NCI-H2029 treated with DMSO at 0.1 percent for 48 hours (cell line): ENCODE measurements at regions not wholly inside any gene's neighbourhood (a gene's known extent, or its start where the extent isn't known, plus 50 kb on each side); places are given as distances from the start of the nearest gene placed in this dataset.

ENCODE experiments used
- DNase-seq: peaks from one replicate; lab custom pipeline; 2025; lab: John Stamatoyannopoulos, UW

DNA sequence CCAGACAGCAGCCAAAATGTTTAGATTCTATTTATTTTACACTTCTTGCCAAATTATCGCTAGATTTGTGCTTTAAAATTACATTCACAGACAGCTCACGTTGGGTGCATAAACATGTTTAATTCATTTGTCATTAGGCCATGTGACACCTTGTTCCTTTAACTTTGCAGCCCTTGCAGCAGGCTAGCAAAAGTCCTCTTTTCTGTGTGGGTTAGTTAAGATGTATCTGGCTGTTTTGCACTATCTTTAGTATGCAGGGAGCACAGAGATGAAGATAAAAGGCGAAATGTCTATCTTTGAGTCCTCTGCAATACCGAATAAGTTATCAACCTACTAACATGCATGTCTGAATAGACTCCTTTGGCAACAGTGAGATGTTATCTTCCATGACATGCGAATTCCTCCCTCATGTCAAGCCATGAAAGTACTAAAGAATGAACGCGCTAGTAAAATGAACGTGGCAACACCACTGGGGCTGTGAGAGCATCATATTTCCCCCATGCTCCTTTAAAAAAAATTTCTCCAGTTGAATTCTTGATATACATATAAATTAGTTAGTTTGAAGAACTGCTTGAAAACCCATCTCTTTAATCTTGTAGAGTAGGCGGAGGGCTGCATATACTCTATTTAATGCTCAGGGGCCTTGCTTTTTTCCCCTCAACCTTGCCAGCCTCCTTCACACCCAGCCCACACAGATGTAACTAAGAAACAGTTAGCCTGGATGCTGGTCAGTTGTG is 620.4 kb upstream of the NR2F2 start:
- no peak for DNase-seq

DNA sequence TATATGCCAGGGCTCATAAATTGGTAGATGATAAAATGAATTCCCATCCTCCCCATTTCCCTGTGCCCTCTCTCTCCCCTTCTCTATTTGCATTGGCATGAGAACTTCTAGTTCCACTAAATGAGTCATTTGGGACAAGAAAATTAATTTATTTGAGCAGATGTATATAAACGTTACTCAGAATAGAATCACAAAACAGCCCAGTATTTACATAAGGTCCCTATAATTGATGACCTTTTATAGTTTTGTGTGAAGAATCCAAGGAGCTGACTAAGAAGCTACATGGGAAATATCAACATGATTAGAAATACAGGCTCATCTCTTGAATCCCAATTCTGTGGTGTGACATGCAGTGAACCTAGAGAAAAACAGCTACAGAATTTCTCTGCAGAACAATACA is 617.7 kb upstream of the NR2F2 start:
- DNase-seq, result no peak

DNA sequence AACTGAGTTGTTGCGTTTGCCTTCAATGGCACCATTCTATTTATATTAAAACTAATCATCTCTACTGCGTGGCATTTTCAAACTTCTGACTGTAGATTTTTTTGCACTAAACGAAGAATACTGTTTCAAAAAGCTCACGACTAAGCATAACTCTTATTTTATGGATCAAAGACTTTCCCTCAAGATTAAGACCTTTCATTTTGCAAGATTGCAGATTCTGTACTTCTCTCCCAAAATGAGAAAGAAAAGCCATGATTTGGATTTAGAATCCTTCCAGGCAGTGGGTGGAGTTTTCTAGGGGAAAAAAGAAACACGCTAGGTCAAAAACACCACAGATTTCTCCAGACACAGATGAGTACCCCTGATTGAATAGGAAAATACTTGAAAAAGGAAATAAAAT is 617.2 kb upstream of the NR2F2 start:
- DNase-seq, result no peak

DNA sequence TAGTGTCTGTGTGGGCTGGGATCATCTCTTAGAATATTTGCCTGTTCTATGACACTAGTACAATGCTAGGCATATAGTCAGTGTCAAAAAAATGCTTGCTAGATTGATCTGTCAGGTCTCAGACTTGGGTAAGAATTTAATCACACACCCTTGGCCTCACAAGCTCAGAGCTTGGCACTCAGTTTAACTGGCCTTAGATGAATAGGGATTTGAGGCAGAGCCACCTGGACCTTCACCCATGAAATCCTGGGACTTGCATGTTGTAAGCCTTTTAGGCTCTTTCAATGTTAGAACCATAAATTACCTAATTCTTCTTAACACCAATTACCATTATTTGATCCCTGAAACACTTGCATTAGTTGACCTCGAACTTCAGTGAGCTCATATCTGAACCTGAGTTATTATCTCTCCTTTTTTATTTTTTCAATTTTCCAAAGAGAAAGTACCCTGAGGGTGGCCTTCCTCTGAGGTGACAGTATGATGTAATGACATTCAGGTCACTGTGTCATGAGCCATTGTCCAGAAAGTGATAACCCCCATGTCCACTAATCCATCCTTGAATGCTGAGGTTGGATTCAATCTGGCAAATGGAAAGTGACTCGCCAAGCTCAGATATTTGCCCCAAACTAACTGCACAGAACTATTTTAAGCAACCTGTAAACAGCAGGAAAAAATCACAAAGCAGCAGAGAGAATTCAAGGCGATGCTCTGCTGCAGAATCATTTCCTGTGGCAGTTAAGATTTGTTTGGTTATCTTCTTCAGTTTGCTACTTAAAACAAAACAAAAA is 615.2 kb upstream of the NR2F2 start:
- DNase-seq, result no peak

DNA sequence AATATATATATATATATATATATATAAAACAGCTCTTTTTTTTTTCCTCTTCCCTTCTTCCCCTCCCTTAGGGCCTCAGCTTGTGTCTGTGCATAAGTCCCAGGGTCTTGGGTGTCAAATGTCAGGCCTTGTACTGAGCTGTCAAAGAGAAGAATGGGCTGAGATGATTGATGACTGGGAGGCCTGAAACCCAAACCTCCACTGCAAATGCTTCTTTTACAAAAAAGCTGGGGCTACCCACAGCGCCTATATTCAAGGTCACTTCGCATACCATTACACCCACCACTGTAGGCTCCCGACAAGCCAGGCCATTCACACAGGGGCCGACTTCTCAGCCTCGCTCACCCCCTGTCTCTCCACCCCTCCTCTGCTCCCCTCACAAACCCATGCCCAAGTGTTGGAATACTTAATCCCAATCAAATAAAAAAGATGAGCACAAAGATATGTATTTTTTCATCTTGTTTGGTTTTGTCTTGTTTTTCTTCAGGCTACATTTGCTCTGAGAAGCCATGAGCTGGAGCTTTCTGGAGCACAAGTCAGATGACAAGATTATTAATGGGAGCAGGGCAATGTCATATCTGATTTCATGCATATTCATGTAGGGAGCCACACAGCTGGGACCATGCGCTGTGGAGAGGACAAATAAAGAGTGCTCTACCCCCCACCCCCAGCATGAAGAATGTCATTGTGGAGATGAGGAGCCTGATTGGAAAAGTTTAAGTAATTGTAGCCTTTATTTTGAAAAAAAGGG is 614.4 kb upstream of the NR2F2 start:
- DNase-seq, result no peak

DNA sequence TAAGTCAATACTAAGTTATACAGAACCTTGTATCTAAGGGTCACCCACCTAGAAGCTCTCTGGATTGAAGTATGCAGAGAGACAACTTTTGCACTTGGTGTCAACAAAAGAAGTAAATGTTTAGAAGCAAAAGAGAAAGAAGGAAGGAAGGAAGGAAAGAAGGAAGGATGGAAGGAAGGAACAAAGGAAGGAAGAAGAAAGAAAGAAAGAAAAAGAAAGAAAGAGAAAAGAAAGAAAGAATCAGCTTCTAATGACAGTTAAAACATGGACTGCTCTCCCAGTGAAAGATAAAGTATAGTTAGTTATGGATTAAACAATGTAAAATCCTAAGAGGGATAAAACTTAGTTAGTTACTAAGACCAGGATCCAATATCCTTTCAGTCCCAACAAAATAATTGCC is 613.8 kb upstream of the NR2F2 start:
- DNase-seq, result no peak

DNA sequence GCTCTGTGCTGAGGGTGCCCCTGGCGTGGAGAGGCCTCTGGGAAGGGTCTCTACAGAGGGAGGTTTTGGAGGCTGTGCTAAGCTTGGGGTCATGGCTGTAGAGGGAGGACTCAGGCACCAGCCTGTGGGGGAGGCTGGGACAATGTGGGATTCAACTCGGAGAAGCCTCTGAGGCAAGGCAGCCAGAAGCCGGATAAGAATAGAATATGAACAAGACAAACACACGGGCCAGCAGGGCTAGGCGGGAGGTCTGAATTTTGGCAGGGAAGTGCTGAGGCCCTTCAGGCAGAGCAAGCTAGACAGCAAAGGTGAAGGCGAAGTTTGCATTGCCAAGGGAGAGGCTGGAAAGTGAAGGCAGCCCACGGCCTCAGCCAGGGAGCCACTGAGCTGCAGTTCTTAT is 612.1 kb upstream of the NR2F2 start:
- no peak for DNase-seq

DNA sequence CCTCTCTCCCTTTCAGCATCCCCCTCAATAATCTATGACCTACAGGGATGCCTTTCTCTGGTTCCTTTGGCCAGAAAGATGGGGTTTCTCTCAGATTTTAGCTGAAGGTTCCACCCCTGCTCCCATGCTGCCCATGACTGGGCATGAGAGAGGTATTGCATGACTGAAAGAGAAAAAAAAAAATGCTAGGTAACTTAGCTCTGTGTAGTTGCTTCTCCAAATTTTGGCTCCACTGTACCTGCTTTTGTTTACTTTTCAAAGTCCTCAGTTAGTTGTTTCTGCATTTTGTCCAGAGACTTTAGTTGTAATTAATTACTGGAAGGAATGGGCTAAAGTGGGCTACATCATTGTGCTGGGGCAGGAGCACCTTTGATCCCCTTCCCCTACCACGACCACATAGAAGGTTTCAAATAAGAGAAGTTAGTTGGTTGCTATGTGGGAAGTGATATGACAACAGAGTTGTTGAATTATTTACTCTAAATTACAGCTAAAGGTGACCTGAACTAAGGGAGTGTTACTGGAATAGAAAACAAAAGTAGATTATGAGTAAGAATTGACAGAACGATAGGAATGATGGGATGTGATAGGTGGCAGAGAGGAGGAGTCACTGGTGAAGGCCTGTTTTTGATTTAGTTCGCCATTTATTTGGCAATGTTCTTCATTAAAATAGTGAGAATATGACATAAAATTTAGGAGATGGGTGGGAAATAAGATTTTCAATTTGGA is 605.4 kb upstream of the NR2F2 start:
- no peak for DNase-seq

DNA sequence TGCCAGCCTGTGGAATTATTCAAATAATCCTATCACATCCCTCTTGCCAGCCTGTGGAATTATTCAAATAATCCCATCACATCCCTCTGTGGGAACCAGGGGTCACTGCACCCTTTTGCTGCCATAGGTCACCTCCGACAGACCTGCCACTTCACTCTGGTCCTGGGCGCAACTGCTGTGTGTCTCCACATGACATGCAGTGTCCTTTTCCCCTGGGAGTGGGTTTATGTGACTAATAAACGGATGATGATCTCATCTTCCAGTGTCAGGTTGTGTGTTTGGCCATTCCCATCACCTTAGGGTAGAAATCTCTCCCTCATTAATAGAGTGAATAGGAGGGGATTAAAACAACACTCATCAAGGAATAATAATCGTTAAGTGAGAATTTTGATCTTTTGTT is 603.6 kb upstream of the NR2F2 start:
- DNase-seq, result no peak

DNA sequence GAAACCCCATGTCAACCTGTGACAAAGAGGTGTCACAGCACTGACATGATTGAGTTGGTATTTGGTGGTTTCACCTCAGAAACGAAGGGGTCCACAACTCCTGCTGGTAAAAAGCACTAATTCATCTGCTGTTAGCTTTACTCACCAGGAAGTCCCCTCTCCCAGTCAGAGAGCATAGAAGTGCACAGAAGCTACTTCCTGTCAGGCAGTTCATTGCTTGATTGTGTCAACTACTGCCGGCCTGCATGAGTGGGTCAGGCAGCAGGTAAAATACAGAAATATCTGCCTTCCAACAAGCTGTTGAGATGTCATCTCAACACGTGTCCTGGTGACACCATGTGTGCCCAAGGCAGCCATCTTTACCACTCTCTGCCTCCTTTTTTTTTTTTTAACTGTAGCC is 596.6 kb upstream of the NR2F2 start:
- no peak for DNase-seq

DNA sequence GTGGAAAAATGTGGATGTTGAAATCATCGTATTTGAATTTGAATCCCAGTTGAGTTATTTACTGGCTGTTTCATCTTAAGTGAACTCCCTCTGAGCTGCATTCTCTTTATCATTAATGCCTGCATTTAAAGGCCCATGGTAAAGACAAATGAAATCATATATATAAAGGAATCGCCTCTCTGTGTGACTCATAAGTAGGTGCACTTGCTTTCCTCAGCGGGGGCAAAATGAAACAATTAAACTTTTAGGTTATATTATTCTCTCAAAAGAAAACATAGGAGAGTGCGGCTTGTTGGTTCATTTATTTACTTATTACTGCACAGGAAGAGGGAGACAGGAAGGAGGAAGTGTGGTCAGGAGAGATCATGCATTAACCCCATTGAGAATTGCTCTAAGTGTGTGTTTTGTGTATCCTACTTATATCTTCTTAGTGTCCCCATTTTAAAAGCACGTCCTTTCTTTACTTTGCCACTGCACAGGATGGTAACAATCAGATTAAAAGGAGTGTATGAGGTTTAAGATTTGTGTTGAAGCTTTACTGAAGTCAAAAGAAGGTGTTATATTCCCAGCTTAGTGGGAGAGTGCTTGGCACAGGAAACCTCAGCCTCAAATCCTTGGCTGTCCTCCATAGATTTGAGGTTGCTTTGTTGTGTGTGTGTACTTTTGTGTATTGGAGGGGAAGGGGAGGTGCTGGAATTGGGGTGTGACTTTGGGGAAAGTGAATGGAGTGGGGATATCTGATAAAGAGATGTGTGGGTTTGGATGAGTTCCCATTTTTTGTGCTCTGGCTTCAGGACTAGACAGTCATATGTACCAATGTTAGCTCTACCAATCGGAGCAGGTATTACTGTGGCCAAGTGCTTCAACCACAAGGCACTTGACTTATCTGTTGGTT is 595.8 kb upstream of the NR2F2 start:
- peak; percentile 59 for DNase-seq

DNA sequence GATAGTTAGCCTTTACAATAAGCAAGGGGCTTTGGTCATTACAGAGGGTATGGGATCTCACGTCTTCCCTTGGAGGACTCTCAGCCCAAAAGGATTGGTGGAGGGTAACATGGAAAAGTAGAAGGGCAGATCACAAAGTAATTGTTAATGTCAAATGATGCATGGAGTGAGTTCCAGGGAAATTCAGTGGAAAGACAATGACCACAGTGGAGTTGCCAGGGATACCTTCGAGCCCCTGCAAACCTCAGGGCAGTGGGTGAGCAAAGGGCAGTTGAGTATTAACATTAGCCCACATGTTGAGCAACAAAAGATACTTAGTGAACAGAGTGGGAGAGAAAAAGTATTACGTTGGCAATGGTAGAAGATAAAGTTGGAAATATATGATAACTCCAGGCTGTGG is 593.4 kb upstream of the NR2F2 start:
- no peak for DNase-seq

DNA sequence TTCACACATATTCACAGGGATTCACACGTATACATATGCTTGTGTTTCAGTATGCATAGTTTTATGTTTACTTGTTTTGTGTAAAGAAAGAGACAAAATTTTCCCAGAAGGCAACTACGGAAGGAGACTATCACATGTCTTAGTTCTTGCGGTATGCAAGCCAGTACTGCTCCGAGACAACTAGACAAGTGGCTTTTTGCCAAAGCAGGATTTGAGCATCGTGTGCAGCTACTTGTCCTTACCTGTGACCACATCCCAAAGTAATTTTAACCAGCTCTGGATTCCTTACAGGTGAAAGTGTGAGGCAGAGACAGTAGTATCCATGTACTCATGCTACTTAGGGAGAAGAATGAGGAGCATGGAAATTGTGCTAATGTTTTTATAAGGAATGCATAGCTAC is 591.4 kb upstream of the NR2F2 start:
- no peak for DNase-seq

DNA sequence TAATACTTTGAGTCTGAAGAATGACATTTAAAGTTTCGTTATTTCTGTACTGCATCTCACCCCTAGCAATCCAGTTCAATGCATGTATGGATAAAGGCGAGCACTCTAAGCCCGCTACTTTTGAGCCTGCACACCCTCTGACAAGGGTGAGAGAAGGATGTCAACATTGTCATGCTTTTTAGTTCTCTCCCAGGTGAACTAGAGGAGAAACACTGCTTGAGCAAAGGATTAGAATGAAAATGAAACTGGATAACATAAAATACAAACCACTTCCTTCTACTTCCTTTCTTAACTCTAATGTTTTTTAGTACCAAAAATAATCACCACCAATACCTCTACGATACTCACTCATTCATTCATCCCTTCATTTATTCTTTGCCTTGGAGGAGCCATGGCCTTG is 588.7 kb upstream of the NR2F2 start:
- DNase-seq, result no peak

DNA sequence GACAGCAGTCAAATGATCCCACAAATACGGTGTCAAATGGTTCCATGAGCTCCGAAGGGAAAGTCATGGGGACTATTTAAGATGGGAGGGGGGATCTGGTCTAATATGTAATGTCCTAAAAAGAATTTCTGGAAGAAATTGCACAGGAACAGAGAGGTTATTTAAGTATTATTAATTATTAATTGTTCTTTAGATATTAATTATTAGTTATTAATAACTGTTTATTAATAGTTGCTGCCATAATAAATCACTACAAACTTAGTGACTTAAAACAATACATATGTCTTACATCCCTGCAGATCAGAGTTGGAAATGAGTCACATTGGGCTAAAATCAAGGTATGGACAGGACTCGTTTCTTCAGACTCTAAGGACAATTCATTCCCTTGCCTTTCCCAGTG is 588.2 kb upstream of the NR2F2 start:
- DNase-seq, result no peak

DNA sequence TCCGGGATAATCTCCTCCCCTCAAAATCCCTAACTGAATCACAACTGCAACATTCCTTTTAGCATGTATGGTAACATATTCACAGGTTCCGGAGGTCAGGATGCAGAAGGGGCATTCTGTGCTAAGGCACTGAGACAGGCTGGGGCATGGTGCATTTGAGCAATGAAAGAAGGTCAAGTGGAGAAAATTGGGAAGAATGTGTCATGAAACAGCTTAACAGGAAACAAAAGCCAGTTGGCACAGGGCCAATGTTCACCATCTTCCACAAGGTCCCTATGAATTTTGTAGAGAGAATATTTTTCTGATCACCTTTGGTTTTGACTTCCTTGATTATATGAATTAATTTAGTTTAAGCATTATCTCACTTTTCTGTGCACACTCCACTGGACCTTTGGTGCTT is 587.7 kb upstream of the NR2F2 start:
- DNase-seq, result no peak

DNA sequence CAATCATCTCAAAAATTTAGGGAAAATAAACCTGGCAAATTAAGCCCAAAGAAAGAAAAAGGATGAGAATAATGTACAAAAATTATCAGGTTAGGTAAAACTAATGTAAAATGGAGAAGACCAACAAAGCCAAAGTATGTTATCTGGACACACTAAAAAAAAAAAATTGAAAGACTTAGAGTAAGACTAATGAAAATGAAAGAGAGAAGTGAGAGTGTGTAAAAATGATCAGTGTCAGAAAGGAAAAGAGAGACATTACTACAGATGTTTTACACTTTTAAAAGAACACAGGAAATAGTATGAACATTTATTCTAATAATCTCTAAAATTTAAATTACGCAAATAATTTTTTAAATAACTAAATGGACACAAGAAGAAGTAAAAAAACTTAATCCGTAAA is 573.3 kb upstream of the NR2F2 start:
- no peak for DNase-seq

DNA sequence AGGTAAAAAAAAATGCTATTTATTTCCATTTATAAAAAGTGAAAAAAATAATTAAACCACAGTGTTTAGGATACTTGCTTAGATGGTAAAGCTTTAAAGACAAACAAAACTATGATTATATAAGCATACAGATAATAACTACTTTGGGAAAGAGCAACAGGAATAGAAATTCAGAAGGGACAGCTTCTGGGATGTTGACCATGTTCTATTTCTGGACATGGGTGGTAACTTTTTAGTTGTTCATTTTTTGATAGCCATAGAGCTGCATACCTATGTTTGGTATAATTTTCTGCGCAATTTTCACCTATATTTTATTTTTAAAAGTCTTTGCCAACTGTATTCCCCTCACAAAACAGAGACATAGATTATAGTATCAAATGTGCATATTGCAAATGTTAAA is 572.0 kb upstream of the NR2F2 start:
- DNase-seq, result no peak

DNA sequence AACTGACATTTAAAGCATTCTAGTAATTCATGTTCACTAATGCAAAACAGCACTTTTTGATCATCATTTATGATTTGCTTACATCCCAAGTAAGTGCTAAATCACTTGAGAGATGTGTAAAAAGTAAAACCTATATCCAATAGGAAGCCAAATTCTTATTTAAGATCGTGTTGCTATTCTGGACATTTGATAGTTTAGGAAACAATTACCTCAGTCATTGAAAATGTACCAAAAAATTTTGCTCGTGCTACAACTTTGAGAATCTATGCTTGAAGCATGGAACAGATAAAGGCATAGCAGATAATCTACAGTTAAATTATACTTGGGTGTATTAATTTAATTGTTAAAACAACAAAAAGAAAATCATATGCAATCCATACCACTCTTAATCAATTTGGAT is 571.6 kb upstream of the NR2F2 start:
- no peak for DNase-seq

DNA sequence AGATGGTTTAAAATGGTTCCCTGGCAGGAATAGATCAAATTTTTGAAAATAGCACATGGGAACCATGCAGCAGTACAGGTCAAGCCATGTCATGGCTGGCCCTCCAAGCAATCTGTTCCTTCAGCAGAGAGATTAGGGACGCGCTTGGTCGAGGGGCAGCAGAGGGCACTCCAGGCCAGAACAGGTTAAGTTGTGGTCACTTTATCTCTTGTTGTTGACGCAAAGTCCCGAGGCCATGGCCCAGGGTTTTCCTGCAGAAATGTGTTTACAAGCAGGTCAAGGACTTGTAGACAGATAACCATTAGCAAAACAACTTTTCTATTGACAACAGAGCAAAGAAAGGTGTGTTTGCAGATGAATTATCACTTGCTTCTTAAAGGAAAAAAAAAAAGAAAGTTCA is 570.0 kb upstream of the NR2F2 start:
- no peak for DNase-seq

DNA sequence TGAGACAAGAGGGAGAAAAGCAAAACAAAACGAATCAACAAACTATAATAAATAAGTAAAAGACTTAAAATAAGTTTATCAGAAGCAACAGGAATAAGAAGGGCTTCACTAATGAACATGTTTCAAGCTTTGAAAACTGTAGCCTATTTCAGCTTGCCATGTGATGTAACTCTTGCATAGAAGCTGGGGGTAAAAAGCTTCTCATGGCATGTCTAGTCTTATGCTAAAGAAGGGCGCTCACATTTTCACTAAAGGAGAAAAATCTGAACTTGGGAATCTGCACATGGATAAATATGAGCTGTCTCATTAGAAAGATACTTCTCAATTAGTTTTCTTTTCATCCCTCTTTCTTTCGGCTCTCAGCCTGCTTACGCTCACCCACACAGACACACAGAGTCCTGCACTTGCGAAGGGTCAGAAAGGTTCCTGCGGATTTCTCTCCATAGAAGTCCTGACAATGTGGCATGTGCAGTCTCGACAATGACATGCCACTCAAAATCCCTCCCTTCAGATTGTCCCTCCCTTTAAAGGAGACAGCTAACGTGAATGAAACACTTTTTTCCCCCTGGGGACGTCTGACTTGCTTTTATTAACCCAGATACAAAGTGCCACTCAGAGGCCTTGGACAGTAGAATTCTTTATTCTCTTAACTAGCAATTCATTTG is 568.9 kb upstream of the NR2F2 start:
- no peak for DNase-seq
